DMS153 (cell line): ENCODE measurements at regions not wholly inside any gene's neighbourhood (a gene's known extent, or its start where the extent isn't known, plus 50 kb on each side); places are given as distances from the start of the nearest gene placed in this dataset.
"Not testable (repeated sequence)": the region's sequence is repeated elsewhere in the genome, so short reads cannot be mapped to it uniquely, and the experiment has no call there.

Experiments
- DNase-seq: peaks from one replicate; lab custom pipeline; 2025; lab: John Stamatoyannopoulos, UW

DNA sequence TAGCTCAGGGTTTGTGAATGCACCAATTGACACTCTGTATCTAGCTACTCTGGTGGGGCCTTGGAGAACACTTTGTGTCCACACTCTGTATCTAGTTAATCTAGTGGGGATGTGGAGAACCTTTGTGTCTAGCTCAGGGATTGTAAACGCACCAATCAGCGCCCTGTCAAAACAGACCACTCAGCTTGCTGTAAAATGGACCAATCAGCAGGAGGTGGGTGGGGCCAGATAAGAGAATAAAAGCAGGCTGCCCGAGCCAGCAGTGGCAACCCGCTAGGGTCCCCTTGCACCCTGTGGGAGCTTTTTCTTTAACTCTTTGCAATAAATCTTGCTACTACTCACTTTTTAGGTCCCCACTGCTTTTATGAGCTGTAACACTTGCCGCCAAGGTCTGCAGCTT, 115.6 kb upstream of the MBNL1 start:
- not testable (repeated sequence) for DNase-seq

DNA sequence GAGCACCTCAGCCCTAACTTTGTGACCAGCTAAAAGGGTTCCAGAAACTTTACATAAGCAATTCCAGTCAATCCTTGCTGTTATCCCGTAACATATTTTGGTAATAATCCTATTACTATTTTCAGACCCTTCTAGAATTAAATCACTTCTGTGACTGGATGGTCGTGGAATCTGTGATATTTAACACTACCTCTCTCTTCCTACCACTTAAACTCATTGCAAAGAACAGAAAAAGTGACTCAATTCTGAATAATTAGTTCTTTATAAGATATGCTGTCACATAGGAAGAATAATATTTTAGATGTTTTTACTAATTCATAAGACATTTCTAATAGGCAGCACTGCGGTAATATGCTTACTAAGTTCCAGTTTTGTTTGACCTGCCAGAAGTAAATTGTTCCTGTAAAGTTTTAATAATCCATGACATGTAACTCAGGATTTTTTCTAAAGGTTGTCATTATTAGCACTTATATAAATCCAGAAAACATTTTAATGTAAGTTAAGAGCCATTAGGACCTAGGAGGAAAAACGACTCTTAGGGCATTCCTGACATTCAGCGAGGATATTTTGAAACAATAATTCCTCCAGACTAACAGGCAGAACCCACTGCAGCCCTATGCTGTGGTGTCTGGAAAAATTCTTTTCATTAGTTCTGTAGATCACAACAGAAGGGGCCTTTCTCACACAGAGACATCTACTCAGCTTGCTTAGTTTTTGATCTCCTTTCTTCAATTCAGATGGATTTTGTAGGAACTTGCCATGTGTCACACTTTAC, 113.3 kb upstream of the MBNL1 start:
- DNase-seq: no peak

DNA sequence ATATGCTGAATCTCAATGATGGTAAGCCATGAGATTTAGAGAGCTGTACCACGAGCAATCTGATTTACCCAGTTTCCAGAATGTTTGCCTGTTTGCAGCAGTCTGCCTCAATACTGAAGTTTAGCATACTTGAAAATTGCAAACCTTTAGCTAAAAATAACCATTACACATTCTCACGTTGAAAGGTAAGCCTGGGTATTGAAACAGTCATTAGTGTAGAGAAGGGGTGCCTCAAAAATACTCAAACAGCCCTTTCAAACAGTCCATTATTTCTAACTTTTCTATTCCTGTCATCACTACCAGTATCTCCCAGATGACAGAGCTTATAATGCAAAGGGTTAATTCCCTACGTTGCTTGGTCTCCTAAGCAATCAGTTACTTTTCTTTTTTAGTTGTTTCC, 111.8 kb upstream of the MBNL1 start:
- DNase-seq: no peak

DNA sequence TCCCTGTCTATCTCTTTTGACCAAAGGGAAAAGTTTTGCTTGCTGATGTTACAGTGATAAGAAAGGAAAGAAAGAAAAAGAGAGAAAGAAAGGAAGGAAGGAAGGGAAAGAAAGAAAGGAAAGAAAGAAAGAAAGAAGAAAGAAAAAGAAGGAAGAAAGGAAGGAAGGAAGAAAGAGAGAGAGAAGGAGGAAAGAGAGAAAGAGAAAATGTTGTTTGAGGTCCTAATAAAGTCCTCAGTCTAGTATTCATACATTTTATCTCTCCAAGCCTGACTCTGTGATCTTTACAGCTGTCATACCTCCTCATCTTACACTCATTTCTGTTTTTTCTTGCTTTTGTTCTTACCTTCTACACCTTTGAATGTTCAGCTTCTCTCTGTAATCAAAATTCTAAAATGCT, 111.4 kb upstream of the MBNL1 start:
- DNase-seq: no peak

DNA sequence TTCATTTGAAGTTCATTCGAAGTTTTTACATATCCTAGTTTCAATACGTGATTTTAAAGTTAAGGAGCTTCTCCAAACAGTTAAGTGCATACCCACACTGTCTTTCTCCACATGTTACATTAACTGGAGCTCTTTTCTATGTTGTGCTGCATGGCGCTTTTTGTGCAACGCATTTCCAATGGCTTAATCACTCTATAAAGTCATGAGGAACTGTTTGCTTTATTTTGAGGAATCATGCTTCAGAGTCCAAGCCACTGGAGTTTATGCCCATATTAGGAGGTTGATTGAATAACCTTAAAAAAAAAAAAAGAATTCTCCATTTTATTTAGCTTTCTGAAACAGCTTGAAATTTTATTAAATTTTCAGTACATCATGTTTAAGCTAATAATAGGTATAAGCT, 109.4 kb upstream of the MBNL1 start:
- DNase-seq: no peak

DNA sequence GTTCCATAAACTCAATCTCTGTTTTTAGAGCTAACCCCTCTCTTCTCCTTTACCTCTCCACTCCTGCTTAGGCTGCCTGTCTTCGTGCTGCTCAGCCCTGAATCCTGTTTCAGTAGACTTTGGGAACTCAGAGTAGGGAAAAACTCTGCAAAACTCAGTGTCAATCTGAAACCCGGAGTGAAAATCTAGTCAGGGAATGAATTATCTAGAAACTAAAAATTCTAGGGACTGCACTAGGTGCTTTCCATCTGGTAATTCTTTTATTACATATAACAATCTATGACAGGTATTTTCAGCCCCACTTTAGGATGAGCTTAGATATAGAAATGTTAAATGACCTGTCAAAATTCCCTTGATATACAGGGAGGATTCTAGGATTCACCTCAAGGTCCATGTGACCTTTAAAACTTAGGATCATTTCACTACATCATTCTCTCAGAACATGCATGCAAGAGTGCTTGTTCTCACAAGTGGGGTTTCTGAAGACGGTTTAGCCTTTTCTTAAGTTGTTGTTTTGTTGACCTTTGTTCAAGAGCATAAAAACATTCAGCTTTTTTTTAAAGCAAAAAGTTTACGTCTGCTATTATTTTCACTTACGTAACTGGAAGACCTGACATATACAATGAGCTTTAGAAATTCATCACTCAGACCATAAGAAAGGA, 108.2 kb upstream of the MBNL1 start:
- no peak for DNase-seq

DNA sequence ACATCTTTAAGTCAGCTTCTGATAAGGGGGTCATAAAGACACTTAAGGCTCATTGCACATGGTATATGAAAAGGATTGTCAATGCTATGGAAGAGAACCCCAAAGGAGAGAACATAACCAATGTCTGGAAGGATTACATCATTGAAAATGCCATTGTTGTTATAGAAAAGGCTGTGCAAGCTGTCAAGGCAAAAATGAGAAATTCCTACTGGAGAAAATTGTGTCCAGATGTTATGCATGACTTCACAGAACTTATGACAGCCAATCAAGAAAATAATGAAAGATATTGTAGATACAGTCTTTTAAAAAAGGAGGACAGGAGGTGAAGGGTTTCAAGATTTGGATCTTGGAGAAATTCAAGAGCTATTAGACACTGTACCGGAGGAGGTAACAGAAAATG, 96.3 kb upstream of the MBNL1 start:
- DNase-seq: no peak

DNA sequence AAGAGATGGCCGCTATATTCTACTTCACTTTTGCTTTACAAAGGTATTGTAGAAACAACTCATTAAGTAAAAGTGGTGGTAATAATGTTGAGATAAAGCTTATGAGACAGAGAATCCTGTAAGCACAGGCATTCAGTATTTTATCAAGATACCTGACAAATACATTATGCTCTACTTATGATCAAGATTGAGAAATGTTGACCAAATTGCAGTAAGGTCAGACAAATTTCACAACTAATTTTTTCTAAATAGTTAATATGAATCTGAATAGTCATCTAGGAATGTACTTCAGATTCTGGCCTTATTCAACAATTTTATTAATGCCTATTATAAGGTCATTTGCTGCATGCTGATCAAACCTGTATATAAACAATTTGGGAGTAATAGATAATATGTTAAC, 95.1 kb upstream of the MBNL1 start:
- no peak for DNase-seq

DNA sequence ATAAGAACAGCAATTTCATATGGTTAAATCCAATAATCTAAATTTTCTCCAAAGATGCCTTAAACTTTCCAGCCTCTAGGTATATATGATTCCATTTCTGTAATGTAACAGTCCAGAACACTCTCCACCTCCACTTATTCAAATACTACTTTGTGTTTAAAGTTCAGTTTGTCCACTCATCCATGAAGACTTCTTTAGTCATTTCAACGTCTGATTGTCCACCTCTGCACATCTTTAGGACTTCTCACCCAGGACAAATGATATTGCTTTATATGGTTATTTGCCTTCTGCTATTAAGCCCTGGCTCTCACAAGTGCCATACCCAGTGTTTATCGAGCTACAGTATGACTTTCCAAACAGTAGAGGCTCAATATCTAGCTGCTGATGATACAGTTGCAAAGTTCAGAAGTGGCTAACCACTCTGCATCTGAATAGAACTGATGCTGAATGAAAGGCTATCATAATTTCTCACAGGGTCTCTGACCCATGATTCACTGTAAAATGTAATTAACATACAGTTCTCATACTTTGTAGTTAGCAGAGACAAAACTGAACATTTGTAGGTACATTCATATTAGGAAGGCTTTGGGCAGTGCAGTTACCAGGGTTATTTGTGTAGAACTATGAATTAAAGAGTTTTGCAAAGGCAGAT, 93.7 kb upstream of the MBNL1 start:
- DNase-seq: no peak

DNA sequence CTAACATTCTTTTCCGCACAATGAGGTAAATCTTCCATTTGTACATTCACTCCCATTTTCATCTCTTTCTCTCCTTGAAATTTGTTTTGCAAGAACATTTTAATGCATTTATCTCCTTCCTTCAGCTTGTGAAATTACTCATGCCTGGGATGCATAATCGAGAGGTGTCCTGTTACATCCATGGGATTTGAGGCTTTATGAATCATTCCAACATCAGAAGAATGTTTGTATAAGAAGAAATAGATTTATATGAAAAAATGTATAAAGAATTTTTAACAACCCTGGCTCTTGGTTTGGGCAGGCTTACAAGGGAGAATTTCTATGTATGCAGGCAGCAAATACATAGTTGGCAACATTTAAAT, 93.2 kb upstream of the MBNL1 start:
- DNase-seq: no peak

DNA sequence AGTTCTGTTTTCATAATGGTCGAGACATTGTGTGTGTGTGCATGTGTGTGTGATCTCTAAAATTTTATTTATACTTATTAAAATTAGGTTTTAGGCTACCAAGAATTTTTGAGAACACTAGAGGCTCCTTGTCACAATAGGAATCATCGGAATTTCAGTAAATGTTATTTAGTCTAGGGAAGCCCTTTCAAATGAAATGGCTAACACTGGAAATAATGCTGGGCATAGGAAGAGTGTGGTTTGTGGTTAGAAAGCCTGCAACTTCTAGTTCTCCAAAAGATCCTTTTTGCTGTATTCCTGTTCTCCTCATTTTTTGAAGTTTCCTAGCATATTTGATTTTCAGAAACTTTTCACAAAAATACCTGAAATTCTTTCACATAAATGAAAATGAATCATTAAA, 92.5 kb upstream of the MBNL1 start:
- no peak for DNase-seq

DNA sequence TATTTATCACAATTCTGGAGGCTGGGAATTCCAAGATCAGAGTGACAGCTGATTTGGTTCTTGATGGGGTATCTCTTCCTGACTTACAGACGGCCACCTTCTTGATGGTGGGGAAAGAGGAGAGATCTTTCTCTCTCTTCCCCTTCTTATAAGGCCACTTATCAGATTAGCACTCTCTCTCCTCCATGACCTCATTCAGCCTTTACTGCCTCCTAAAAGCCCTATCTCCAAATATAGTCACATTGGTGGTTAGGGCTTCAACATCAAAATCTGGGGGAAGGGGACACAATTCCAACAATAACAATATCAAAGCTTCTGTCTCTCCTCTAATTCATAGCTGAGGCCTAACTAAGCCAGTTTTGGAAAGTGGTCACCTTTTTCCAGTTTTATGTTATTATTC, 91.7 kb upstream of the MBNL1 start:
- DNase-seq: no peak

DNA sequence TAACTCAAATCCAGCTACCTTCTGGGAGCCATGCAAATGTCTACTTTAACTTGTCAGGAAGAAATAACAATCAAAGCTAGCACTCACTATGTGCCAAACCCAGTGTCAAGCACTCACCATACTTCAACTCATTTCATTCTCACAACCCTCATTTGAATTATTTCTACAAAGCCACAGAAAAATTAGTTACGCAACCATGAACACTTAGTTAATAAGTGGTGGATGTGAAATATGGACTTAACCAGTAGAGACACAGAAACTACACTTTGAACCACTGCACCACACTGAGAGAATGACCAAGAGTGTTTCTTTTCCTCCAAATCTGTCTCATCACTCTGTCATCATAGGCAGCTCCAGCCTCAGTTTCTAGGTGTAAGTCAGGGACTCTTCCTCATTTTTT, 91.0 kb upstream of the MBNL1 start:
- no peak for DNase-seq

DNA sequence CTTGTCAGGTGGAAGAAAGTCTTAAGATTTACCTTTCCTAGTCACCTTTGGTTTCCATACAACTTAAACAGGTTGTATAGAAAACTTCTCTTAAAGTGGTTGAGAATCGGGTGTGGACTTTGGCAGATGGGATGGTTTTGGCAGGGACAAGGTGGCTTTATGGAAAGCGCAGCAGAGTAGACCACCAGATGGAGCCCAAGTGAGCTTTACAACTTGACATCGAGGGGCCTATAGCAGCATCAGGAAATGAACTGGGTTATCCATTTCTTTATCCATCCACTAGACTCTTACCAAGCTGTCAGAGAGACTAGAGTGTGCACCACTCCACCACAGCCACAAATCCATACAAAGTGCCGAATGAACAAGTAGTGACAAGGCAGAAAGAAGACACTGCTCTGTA, 85.3 kb upstream of the MBNL1 start:
- peak; percentile 5 for DNase-seq

DNA sequence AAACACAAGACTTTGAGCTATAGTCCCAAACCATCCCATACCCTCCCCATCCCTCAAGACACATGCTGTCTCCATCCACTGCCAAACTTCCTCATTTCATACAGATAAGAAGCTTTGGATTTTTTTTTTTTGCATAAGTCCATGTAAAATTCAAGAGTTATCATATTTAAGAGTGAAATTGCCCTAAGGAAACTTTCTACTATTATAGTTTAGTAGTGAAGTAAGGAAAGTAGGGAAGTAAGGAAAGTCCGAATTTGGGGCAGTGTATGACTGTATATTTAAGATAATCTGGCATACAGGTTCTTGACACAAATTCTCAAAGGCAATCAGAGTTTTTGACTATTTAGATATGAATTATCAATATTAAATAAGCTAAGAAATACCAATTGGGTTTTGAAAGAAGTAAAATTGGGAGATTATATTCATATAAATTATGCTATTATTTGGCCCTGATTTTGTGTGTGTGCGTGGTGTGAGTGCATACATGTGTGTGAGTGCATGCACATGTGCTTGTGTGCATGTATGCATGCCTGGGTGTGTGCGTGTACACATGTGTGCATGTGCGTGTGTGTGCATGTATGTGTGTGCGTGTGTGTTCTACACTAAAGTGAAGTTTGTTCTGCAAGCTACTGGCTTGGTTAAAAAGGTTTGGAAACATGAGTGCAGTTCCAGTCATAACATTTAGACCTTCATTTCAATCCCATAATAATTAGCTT, 83.6 kb upstream of the MBNL1 start:
- no peak for DNase-seq

DNA sequence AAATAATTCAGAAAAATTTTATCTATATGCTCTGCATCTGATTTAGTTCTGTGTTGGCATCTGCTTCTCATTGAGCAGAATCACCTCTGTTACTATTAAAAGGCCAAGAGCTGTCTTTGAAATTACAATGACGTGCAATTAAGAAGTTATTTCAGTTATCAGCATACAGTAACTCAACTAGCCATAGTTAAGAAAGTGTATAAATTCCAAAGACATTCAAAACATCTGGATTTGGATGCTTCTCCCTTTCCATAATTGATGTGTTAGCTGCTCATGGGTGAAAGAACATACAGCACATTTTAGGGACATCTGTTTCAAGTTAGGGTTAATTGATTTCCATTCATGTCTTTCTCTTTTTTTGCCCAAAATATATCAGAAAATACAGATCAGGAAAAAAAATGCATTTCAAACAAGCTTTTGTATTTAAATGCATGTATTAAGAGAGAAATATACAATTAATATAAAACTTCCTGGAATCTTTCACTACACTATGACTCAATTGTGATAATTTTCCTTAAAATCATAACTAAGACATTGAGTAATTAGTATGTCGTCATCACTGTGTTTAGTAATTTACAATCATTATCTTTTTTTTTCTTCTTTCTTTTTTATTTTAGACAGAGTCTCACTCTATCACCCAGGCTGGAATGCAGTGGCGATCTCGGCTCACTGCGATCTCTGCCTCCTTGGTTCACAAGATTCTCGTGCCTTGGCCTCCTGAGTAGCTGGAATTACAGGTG, 82.7 kb upstream of the MBNL1 start:
- DNase-seq: no peak

DNA sequence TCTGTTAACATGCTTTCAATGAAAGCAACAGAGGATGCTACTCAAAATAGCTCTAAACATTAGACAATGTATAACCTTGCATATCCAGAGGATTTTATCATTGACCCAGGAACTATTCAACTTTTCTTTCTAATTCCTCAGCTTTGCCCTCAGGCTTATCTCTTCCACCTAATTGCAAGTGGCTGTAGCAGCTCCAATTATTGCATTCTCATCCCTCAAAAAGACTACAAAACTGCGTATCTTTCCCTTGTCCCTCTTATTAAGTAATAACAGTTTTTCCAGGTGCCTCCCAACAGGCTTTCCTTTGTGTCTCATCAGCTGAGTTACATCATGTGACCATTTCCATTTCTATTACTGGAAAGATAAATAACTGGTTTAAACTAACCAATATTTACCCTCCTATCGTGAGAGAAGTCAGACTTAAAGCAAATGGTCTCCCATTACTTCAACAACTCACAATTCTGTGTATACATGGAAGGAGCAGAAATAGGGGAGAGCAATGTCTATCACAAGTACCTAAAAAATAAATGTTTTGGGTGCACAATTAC, 78.0 kb upstream of the MBNL1 start:
- DNase-seq: peak; percentile 34

DNA sequence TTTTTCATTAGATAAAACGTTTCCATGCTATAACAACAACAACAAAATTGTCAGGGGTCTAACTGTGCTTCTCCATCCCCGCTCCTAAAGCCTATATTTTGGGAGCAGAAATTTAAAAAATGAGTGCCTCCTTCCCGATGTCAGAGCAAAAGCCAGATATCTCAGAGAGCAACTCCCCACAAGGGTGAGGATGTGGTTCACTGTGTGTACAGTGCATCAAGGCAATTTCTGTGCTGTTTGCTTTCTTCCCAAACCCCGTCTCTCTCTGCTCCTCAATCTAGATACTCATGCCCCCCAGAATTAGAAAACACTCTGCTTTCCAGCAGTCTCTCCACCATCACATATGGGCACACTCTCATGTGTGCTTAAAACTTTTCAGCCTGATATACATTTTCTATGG, 76.7 kb upstream of the MBNL1 start:
- DNase-seq: no peak

DNA sequence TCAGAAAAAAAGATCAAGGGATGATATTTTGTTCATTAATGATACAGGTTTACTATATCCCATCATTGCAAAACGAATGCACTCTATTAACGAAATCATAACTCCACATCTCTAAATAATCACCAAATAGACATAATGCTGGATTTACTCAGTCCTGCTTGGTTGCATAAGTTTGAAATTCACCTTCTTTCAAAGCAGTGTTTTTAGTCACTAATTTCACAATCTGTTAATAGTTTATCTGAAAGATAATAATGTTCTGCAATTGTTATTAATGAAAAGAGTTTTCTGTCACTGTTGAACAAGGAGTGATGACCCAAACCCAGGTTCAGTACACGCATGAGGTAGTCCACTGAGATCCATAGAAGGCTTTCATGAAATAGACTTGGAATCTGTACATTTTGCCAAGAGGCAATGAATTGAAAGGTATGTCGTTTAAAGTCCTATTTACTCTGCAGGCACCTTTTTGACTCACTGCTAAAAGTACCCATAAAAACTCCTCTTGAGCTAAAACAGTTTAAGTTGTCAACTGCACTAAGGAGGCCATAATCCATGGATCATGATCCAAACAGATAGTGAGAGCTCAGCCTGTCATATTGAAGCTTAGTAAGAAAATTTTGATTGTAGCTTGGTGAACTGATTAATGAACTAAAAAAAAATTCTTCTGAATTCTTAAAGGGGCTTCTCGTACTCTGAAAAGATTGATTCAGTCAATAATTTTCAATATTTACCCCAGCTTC, 75.6 kb upstream of the MBNL1 start:
- no peak for DNase-seq

DNA sequence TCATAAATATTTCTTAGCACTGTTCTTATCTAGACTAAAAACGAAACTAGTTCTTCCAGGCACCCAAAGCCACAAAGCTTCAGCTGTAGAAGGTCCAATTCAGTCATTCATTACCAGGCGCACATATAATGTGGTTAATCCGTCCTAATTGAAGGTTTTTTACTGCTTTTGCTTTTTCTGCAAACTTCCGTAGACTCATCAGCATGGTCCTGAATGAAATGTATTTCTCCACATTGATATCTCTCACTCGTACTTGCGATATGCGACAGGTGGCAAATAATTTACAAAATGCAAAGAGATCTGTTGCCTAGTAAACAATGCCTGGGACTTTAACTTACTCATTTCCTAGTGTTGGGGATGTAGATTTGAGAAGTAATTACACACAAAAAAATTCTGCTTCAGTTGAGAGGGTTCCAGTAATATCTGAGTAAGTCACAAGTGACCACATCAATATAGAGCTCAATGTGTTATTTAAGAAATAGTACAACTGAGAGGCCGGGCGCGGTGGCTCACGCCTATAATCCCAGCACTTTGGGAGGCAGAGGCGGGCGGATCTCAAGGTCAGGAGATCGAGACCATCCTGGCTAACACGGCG, 75.0 kb upstream of the MBNL1 start:
- no peak for DNase-seq

DNA sequence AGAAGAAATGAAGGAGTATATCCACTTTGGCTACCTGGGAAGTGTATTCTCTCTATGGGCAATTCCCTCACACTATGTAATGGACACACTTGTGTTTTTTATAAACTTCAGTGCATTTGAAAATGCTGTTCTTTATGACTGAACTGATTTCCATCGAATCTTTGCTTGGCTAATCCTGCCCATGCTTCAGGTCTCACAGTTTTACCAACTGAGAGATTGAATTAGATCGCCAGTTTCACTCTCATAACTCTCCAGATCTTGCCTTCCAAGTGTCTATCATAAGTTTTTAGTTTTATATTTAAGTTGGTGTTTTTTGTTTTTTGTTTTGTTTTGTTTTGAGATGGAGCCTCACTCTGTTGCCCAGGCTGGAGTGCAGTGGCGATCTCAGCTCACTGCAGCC, 73.5 kb upstream of the MBNL1 start:
- no peak for DNase-seq
